MM.1S (cell line): ENCODE measurements at regions not wholly inside any gene's neighbourhood (a gene's known extent, or its start where the extent isn't known, plus 50 kb on each side); places are given as distances from the start of the nearest gene placed in this dataset.

Experiments
- DNase-seq: peaks from one replicate; pipeline ENCODE4 v3.0.0-alpha.2; 2015
- H2AFZ ChIP-seq: fragments of 300-600 bp; sonication (generic); 2 replicates; pipeline ENCODE4 v1.6.0; 2016; ENCODE audit warnings: antibody characterized with exemption, low read length
- H3F3A ChIP-seq: fragments of 300-600 bp; sonication (generic); 2 replicates; pipeline ENCODE4 v1.6.1; 2016; ENCODE audit warnings: mild to moderate bottlenecking, antibody characterized with exemption, low read length, moderate library complexity, mixed read lengths; ENCODE audit not compliant: insufficient read depth
- H3K27ac ChIP-seq: fragments of 300-600 bp; sonication (generic); 2 replicates; pipeline ENCODE4 v1.5.1; 2016; ENCODE audit warnings: mild to moderate bottlenecking, low read length
- H3K27me3 ChIP-seq: fragments of 300-600 bp; sonication (generic); replicated peaks from 2 replicates; pipeline ENCODE4 v1.6.0; 2016; ENCODE audit warnings: low read length; ENCODE audit not compliant: insufficient read depth
- H3K36me3 ChIP-seq: fragments of 300-600 bp; sonication (generic); replicated peaks from 2 replicates; pipeline ENCODE4 v1.6.1; 2016; ENCODE audit warnings: mild to moderate bottlenecking, low read length, mixed read lengths; ENCODE audit not compliant: insufficient read depth
- H3K4me1 ChIP-seq: fragments of 300-600 bp; sonication (generic); 2 replicates; pipeline ENCODE4 v1.6.1; 2016; ENCODE audit warnings: low read length, mixed read lengths
- H3K4me2 ChIP-seq: fragments of 300-600 bp; sonication (generic); 2 replicates; pipeline ENCODE4 v1.6.0; 2016; ENCODE audit warnings: low read depth, low read length
- H3K4me3 ChIP-seq: fragments of 300-600 bp; sonication (generic); 2 replicates; pipeline ENCODE4 v1.5.1; 2016; ENCODE audit warnings: low read length, mixed read lengths
- H3K79me2 ChIP-seq: fragments of 300-600 bp; sonication (generic); 2 replicates; pipeline ENCODE4 v1.6.1; 2016; ENCODE audit warnings: mixed run types, low read length, mixed read lengths
- H3K9ac ChIP-seq: fragments of 300-600 bp; sonication (generic); 2 replicates; pipeline ENCODE4 v1.6.1; 2016; ENCODE audit warnings: low read length, mixed read lengths
- H3K9me2 ChIP-seq: fragments of 300-600 bp; sonication (generic); replicated peaks from 2 replicates; pipeline ENCODE4 v1.6.1; 2016; ENCODE audit warnings: mild to moderate bottlenecking, low read length, mixed read lengths; ENCODE audit not compliant: insufficient read depth
- H3K9me3 ChIP-seq: fragments of 300-600 bp; sonication (generic); replicated peaks from 2 replicates; pipeline ENCODE4 v1.6.1; 2016; ENCODE audit warnings: mild to moderate bottlenecking, low read length, mixed read lengths; ENCODE audit not compliant: insufficient read depth
- H4K20me1 ChIP-seq: fragments of 300-600 bp; sonication (generic); 2 replicates; pipeline ENCODE4 v1.6.1; 2016; ENCODE audit warnings: mild to moderate bottlenecking, low read length, moderate library complexity, mixed read lengths; ENCODE audit not compliant: insufficient read depth
- EZH2 ChIP-seq: fragments of 300-600 bp; sonication (generic); optimal IDR thresholded peaks from 2 replicates; pipeline ENCODE3; 2017; ENCODE audit warnings: low read depth, mild to moderate bottlenecking, antibody characterized with exemption, low read length, mixed read lengths
- EZH2phosphoT487 ChIP-seq: fragments of 300-600 bp; sonication (generic); IDR thresholded peaks from 2 replicates; pipeline ENCODE4 v1.6.1; 2018; ENCODE audit warnings: antibody characterized with exemption, low read length
- TF ChIP-seq, protein P1 (sequence below): fragments of 300-600 bp; sonication (generic); IDR thresholded peaks from 2 replicates; pipeline ENCODE4 v1.5.1; 2016; ENCODE audit warnings: antibody characterized with exemption, low read length, mixed read lengths

GRCh38 chr7:131633342-131633843 is 77.0 kb upstream of the PODXL start:
- Histone ChIP-seq H3K4me2 (no peak overlapping the region), H3K9ac (no peak overlapping the region), H3K9me3 (no peaks in the 10 kb centered on the region), H3K4me1 (no peaks in the 10 kb centered on the region), H3K27me3 (no peaks in the 10 kb centered on the region), H3K27ac (no peak overlapping the region), H4K20me1 (no peaks in the 10 kb centered on the region), H3F3A (no peaks in the 10 kb centered on the region), H3K36me3 (no peaks in the 10 kb centered on the region), H3K9me2 (no peaks in the 10 kb centered on the region), H2AFZ (no peak overlapping the region), H3K4me3 (no peak overlapping the region), H3K79me2 (no peaks in the 10 kb centered on the region)
- no peak for DNase-seq
- TF ChIP-seq, protein P1, sequence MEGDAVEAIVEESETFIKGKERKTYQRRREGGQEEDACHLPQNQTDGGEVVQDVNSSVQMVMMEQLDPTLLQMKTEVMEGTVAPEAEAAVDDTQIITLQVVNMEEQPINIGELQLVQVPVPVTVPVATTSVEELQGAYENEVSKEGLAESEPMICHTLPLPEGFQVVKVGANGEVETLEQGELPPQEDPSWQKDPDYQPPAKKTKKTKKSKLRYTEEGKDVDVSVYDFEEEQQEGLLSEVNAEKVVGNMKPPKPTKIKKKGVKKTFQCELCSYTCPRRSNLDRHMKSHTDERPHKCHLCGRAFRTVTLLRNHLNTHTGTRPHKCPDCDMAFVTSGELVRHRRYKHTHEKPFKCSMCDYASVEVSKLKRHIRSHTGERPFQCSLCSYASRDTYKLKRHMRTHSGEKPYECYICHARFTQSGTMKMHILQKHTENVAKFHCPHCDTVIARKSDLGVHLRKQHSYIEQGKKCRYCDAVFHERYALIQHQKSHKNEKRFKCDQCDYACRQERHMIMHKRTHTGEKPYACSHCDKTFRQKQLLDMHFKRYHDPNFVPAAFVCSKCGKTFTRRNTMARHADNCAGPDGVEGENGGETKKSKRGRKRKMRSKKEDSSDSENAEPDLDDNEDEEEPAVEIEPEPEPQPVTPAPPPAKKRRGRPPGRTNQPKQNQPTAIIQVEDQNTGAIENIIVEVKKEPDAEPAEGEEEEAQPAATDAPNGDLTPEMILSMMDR: no peak
- TF ChIP-seq EZH2phosphoT487: no peak
- no peak for TF ChIP-seq EZH2

- Histone ChIP-seq H3K9me2 (no peaks in the 10 kb centered on the region), H2AFZ (no peak overlapping the region), H3K9me3 (no peaks in the 10 kb centered on the region), H3F3A (no peaks in the 10 kb centered on the region), H4K20me1 (no peaks in the 10 kb centered on the region), H3K36me3 (no peaks in the 10 kb centered on the region), H3K27me3 (no peaks in the 10 kb centered on the region), H3K27ac (no peak overlapping the region), H3K9ac (no peak overlapping the region), H3K79me2 (no peaks in the 10 kb centered on the region), H3K4me3 (no peak overlapping the region), H3K4me1 (no peaks in the 10 kb centered on the region), H3K4me2 (no peak overlapping the region)
- DNase-seq: no peak
- TF ChIP-seq, protein P1: no peak
- no peak for TF ChIP-seq EZH2phosphoT487
- no peak for TF ChIP-seq EZH2
These were observed 74.0 kb upstream of the PODXL start for GRCh38 chr7:131630427-131630826.

DNA sequence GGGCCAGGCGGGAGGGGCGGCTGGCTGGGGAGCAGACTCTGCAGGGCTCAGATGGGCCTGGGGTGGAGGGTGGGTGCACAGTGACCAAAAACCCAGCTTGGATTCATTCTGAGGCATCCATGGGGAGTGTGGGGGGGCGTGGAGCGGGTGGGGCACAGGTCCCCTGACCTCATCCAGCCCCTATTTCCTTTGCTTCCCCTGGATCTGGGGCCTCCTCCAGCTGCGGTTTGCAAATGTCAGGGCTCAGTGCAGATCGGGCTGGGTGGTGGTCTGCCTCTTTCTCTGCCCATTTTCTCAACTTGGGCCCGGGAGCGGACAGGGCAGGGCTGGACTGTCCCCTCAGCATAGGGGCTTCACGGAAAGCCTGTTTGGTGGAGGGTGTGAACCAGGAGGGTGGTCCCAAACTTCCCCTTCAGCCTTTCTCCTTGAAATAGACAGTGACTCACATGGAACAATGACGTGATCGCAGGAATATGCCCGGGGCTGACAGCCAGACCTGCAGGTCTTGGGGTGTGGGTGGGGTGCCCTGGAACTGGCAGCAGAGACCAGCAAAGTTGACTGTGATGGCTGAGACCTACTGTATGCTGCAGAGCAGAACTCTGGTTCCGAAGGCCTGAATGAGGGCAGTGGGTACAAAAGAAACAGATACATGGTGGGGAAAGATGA is 72.9 kb upstream of the PODXL start:
- Histone ChIP-seq H3K27ac (no peak overlapping the region), H3K4me3 (no peak overlapping the region)
- TF ChIP-seq EZH2: no peak

GRCh38 chr7:131628634-131629033 is 72.2 kb upstream of the PODXL start:
- H4K20me1 ChIP-seq: no peaks in the 10 kb centered on the region
- DNase-seq: no peak
- H3K9ac ChIP-seq: no peak overlapping the region
- H3K9me2 ChIP-seq: no peaks in the 10 kb centered on the region
- no peaks in the 10 kb centered on the region for H3K79me2 ChIP-seq
- TF ChIP-seq EZH2phosphoT487 (no peak), EZH2 (no peak)
- TF ChIP-seq, protein P1: no peak
- H3K4me1 ChIP-seq: no peaks in the 10 kb centered on the region
- no peaks in the 10 kb centered on the region for H3K9me3 ChIP-seq
- H3K4me2 ChIP-seq: no peak overlapping the region
- H3K36me3 ChIP-seq: no peaks in the 10 kb centered on the region
- no peaks in the 10 kb centered on the region for H3F3A ChIP-seq
- H2AFZ ChIP-seq: no peak overlapping the region
- H3K27me3 ChIP-seq: no peaks in the 10 kb centered on the region
- H3K27ac ChIP-seq: no peak overlapping the region
- H3K4me3 ChIP-seq: no peak overlapping the region

More for the DNA sequence above, 72.9 kb upstream of the PODXL start:
- Histone ChIP-seq H2AFZ (no peak overlapping the region), H3K4me2 (no peak overlapping the region), H4K20me1 (no peaks in the 10 kb centered on the region), H3K36me3 (no peaks in the 10 kb centered on the region), H3K4me1 (no peaks in the 10 kb centered on the region), H3K27me3 (no peaks in the 10 kb centered on the region), H3K9me3 (no peaks in the 10 kb centered on the region), H3K79me2 (no peaks in the 10 kb centered on the region), H3F3A (no peaks in the 10 kb centered on the region), H3K9ac (no peak overlapping the region), H3K9me2 (no peaks in the 10 kb centered on the region)
- no peak for DNase-seq
